UCSD-AML1 (cell line): ENCODE measurements at regions not wholly inside any gene's neighbourhood (a gene's known extent, or its start where the extent isn't known, plus 50 kb on each side); places are given as distances from the start of the nearest gene placed in this dataset.

Experiments used
- DNase-seq: peaks from one replicate; lab custom pipeline; 2025; ENCODE audit not compliant: unreplicated experiment; lab: John Stamatoyannopoulos, UW

- DNase-seq = no peak
These were observed 51.5 kb upstream of the CAND1 start for GRCh38 chr12:67217647-67218046.
